Hematopoietic multipotent progenitor cell treated with erythropoietin and hydrocortisone succinate and interleukin-3 and kit ligand, for 4 days (in vitro differentiated cells): ENCODE measurements at regions not wholly inside any gene's neighbourhood (a gene's known extent, or its start where the extent isn't known, plus 50 kb on each side); places are given as distances from the start of the nearest gene placed in this dataset.

Experiments used
- DNase-seq: peaks from one replicate; pipeline ENCODE4 v3.0.0-alpha.2; 2015

DNA sequence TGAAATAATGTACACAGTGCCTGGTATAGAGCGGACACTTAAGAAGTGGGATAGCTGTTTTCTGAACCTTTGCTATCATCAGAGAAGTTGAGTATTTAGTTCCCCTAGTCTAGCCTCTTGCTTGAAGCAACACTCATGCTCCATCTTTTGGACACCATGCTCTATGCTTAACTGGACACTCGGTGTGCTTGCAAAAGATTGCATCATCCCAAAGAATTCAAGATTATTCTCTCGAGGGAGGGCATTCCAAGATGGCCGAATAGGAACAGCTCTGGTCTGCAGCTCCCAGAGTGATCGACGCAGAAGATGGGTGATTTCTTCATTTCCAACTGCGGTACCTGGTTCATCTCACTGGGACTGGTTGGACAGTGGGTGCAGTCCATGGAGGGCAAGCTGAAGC lies 143.9 kb upstream of the FSHR start:
- DNase-seq: no peak

DNA sequence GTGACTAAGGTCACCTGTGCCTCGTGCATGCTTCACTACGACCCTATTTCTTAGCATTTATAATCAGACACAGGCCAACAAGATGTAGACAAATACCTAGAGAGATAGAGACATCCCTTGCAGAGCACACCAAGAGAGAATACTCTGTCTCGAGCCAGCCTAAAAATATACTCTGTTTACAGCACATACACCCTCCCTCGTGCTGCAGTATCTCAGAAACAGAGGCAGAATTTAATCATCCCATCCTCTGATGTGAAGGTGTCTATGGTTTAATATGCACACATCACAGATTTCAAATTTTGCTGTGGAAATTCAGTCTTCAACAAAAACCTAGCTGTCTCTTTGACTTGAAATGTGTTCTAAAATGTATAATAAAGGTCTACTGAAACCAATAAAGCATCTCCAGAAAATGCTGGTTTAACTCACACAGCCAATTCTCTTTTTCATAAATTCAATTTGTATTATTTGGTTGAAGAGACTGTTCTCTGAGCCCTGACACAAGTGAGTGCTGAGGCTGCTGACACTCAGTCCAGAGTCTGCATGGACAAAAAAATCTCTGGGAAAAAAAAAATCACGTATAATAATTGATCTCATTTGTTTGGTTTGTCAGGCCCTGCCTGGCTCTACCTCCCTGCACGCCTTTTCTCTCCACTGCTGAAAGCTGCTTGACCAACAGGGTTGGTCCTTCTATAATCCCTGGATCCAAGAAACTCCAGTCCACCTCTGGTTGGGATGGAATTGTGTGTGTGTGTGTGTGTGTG lies 142.0 kb upstream of the FSHR start:
- DNase-seq: no peak

DNA sequence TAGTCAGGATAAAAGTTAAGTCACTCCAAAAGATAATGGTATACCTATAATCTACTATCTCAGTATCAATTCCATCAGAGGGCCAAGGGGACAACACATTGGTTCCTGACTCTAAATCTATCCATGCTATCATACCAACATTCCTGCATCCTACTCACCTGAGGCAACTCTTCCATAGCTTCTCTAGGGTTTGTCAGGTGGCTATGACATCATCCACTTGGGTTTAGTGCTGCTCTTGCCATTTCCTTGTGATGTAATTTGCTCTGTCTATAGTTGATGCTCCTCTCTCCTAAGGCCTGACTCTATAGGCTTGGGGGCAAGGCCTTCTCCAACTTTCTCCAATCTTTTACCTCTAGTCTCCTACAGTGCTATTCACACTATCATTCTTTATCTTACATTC lies 139.9 kb upstream of the FSHR start:
- DNase-seq: no peak

DNA sequence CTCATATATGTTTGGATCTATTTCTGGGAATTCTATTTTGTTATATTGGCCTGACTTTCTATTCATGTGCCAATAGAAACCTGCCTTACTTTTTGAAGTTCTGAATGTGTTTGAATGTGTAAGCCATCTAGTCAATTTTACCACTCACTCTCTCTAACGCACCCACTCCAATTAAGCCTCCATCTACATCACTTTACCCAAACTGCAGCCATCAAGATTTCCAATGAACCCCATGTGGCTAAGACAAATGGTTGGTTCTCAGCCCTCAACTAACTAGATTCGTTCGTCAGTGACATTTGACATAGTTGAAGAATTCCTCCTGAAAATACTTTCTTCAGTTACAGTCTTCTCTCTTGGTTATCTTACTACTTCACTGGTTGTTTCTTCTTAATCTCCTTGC lies 137.3 kb upstream of the FSHR start:
- DNase-seq: no peak

DNA sequence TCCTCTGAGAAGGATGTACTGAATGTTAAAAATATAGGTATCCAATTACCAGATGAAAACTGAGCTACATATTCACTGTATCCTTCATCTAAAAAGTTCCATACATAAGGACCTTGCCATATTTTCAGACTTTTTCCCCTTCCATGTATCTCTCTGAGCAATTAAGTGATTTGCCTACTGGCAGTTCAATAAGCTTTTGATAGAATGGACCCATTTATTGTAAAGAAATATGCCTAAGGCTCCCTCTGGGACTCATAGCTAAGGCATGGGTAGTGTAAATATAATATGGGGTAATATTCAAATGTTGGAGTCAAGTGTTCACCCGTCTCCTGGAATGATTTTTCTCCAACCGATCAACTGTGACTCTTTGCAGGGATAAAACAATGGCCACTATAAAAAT lies 135.4 kb upstream of the FSHR start:
- no peak for DNase-seq

DNA sequence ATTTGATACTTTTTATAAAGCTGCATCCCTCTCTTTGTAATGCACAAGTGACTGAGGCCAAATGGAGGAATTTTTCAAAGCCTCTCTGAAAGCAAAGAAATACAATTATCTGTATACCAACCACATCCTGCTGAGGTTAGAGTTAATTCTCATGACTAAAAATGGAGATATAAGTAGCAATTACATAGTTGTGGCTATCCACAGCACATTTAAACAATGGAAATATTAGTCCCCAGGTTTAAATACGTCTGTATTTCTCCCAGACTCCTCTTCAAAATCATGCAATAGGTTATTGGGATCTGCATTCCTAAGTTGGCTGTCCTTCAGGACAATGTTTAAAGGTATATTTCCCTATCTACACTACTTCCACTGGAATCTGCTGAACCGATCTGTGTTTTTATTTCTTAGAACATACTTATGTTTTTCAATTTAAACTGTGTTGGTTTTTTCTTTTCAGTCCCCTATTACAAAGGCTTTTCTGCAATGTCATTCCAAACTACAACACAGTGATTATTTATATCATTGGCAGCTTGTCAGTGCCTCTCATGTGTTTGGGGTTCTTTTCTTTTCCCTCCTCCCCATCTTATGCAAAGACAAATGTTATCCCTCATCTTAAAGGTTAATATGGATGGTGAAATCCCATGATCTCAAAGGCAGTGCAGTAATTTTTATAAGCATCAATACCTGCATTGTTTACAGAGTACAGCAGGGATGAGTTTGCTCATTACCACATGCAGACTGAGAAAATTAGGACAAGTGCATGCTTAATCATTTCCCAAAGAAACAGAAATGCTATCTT lies 134.8 kb upstream of the FSHR start:
- no peak for DNase-seq

DNA sequence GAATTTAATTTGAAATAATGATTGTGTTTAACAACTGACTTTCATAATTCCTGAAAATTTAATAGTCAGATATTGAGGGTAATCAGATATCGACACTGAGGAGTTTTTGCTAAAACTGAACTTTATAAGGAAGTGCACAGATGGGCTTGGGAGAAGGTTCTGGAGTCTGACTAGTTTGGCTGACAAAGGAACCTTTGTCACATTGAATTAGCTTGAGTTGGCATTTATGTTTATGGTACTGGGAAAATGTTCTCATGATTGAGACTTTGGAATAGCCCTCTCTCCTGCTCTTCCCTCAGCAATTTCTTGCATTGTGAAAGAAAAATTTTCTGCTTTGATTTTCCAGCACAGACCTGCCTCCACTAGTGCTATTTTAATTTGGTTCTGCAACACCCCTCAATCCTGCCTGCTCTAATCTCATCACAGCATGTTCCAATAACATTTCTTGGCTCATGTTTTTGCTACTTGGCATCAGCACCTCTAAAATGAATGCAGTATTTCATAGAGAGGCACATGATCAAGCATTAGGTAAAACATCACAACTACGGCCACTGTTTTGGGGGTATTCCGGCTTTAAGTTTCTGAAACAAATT lies 133.9 kb upstream of the FSHR start:
- no peak for DNase-seq

DNA sequence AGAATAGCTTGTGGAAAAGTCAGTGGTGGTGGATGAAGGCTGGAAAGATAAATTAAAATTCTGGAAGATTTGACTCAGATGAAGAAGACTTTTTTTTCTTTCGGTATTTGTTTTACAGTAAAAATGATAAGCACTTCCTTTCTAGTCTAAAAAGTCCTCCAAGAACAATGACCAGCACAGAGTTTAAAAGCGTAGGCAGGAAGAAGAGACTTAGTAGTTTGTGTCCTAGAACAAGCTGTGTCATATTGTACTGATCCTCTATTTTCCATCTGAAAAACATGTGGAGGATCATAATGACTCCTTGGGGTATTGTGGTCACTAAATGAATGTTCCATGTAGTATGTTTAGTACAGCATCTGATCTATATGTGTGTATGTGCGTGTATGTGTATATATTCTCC lies 132.4 kb upstream of the FSHR start:
- no peak for DNase-seq

DNA sequence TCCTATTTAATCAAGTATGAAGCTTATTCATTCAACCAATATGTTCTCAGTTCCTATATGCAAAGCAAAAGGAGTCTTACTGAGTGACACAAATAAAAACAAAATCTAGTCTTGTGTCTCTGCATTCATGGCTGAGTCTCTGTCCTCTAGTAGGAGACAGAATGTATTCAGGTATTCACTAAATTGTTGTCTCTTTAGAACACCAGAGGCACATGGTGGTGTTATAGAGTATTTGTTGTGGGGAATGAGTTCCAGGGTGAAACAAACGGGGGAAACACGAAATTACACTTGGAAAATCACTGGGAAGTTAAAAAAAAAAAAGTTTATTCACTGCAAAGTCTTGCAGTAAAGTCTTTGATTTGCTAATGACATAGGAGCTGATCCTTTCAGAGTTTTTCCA lies 131.7 kb upstream of the FSHR start:
- no peak for DNase-seq

DNA sequence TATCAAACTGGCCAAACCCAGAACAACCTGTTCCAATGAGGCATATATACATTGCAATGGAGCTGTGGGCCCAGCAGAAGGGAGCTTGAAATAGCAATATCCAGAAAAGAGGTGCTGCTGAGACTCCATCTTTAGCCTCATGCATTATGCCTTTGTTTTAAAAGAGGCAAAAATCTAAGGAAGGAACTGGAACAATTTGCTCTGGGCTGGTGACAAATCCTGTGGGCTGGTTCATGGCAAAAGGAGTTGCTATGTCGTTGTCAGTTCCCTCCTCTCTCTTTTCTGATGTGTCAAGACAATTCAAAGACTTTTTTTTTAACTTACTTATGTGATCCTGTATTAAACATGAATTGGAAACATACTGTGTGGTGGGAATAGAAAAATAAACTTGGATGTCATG lies 124.2 kb upstream of the FSHR start:
- DNase-seq: no peak

DNA sequence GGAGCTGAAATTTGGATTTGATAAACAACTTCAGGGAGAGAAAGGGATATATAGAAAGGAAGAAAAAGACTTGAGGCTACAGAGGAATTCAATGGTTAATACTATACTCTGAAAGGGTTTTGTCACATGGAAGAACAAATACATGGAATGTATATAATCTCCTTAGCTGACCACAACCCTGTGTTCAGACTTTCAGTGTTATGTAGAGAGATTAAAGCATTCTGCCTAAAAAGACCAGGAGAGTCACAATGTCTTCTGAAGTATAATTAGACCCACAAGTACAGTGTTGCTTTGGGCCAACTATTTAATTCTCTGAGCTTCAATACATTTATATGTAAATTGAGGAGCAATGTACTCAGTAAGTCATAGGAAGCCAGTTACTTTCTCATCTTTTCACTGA lies 123.8 kb upstream of the FSHR start:
- DNase-seq: no peak

DNA sequence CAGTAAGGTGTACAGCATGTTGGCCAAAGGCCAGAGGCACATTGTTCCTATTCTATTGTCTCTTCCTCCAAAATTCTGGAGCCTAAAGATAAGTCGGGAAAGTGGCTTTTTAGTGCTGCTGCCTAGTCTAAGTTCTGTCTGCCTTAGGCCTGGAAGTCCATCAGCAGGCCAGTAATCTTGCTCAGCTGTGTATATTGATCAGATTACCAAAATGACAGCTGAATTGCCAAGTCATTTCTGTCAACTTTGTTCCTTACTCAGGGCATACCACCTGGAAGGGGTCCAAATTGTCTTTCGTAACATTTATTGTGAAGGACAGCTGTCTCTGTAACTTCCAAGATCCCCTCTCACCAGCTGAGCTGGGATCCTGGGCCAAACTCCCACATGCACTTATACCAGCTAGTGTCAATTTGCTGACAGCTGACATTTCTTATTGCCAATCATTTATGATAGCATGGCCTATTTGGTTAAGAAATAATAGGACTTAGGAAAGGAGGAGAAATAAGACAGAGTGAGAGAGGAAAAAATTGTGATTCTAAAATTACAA lies 116.8 kb upstream of the FSHR start:
- no peak for DNase-seq

DNA sequence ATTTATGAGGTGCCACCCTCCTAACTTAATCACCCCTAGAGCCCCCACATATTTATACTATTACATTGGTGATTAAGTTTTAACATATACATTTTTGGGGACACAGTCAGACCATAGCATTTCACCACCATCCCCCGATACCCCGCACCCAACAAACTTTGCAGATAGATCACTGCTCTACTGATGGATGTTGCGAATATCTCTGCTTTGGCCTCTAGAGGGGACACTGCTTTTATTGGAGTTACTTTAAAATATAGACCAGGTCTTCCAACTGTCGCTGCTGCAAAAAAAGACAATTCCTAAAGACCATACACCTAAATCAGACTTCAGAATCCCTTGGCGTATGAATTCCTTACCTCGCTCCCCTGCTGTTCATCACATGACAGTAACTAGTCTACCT lies 115.8 kb upstream of the FSHR start:
- no peak for DNase-seq

DNA sequence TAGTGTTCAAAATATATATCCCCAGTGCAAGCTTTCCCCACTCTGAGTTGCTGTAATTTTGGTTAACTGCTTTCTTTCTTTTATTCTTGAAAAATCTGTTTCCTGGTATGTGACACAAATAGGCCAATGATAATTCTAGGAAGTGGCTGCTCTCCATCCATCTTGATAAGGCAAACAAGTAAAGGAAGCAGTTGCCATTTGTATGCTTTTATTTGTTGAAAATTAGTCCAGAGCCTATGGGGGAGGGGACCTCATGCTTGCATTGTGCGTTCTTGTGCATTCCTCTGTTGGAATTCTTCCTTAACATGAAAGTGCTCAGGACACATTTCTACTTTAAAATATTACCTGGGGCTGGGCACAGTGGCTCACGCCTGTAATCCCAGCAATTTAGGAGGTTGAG lies 111.2 kb upstream of the FSHR start:
- DNase-seq: no peak

DNA sequence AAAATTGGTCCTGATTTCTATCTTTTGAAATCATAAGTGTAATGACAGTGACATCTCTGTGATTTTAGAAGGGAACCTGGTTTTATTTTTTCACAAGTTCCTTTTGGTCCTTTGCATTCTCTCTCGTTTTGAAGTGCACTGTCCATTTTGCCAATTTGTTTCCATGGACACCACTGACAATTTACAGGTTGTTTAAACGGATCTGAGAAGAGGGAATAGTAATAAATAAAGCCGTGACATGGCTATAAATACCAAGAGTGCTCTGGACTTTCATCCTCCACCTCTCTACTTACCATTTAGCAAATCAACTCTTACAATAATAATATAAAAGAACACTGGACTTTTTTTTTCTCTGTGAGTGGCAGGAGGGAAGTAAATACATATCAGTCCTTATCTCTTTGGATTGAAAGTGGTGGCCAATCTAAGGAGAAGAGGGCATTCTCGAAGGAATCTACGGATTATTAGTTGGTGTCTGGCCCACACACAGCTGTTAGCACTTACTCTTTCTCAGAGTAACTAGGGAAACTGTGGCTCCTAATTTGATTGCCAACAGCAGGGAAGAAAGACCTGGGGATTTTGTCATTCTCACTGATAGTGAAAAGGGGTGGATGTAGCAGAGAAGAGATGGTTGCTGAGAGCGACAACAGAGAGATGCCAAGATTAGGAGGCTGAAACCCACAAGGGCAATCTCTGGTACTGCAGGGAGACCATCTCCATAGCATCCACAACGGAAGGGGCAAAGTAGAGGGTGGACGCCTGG lies 108.7 kb upstream of the FSHR start:
- no peak for DNase-seq

DNA sequence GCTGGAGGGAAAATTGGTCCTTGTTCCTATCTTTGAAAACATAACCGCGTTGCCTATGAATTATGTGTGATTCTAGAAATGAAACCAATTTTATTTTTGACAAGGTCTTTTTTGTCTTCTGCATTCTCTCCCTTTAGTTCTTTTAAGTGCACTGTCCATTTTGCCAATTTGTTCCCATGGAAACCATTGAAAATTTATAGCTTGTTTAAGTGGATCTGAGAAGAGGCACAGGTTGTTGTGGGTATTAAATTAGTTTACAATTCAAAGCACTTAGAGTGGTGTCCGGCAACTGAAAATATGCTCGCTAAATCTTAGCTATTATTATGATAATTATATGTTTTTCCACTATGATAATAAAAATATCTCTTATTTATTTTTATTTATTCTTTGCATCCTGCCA lies 107.5 kb upstream of the FSHR start:
- no peak for DNase-seq

DNA sequence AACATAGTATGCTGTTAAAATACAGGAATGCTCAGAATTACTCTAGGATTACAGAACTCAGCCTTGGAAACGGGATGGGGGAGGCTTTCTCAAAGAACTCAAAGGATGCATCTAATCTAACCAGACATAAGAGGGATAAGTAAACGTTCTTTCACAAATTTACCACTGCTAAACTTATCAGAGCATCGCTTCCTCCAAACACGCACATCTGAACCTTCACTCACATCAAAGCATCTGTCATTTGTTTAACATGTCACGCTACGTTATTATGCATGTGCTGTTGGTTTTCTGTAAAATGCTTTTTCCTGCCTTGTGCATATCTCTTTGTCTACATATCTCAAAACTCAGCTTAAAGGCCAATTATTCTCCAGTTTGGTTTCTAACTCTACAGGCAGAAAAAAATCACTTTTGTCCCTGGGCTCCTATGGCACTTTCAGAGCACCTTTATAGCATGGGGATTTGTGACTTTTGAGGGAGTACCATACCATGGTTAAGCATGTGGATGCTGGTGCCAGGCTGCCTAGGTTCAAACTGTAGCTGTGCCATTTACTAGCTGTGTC lies 106.7 kb upstream of the FSHR start:
- no peak for DNase-seq

DNA sequence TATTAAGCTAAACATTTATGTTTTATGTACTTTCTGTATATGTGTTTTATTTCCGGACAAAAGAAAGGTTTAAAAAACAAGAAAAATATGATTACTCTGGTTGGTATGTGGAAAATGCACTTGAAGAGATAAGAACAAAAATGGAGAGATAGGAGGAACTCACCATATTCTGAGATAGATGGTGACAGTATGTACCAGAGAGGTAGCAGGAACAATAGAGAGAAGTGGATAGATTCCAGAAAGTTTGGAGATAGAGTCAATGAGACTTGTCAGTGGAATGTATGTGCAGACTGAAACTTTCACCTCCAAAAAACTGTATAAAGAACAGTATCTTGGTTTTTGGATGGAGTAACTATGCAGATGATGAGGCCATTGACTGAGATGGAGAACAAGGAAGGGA lies 105.6 kb upstream of the FSHR start:
- no peak for DNase-seq

DNA sequence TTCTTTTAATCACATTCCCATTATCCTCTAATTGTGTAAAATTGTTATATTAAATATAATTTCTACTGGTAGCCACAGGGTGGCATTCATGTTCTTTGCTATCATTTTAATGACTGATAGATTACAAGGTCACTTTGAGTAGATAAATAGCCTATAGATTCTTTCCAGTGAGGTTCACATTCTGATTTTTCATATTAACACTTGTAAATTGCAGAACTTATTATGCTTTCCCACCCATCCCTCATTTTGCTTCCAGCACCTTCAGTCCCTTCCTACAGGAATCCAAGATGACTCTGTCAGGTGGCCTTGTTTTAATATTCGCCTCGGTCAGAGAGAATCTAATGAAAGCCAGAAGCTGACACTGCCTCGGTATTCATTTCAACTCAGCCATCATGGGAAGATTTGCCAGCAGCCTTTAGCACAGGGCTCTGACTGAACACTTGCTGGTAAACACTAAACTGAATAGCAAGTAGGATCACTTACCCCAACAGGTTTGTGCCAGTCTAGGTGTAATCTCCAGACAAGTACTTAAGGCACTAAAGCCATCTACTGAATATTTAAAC lies 101.2 kb upstream of the FSHR start:
- peak; percentile 8 for DNase-seq

DNA sequence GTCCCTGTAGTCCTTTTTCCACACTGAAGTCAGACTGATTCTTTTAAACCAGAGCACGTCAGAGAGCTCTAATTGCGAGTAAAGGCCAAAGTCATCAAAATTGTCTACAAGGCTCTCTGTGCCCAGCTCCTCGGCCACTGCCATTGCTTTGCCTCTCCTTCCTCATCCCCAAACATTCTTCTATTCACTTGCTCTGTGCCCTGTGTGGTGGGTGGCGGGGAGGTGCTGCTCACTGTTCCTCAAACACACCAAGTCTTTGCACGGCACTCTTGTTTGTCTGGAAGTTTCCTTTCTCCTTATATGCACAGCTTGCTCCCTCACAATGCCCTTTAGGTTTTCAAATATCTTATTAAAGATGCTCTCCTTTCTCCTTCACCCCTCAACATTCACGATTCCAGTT lies 100.1 kb upstream of the FSHR start:
- DNase-seq: no peak

DNA sequence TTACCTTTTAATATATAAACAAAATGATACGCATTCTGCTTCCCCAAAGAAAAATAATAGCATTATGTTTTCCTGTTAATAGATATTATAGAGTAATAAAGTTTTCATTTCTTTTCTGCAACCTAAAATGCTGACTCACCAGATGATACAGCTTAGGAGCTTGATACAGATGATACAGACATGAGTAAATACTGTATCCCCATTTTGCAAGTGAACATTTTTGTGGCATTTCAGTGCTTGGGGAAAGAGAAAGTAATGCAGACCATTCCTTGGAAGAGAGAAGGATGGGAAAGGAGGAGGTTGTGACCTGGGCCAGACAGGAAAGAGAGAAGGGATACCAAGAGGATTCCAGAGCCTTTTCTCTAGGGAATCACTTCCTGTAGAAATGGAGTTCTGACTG lies 97.5 kb upstream of the FSHR start:
- DNase-seq: no peak

DNA sequence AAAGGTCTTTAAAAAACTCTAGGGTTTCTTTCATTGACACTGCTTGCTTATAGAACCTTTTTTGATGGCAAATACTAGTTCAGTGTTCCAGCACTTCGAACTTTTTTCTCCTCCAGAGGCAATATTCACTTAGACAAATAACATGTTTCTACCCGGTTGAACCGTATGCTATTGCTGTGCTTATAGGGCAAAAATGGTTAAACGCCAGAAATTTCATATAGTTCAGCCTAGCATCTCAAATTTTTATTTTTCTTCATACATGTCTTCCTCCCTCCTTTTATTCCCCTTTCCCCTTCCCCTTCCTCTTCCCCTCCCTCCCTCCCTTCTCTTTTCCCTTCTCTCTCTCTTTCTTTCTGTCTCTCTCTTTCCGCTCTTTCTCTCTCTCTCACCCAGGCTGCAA lies 96.9 kb upstream of the FSHR start:
- DNase-seq: no peak

DNA sequence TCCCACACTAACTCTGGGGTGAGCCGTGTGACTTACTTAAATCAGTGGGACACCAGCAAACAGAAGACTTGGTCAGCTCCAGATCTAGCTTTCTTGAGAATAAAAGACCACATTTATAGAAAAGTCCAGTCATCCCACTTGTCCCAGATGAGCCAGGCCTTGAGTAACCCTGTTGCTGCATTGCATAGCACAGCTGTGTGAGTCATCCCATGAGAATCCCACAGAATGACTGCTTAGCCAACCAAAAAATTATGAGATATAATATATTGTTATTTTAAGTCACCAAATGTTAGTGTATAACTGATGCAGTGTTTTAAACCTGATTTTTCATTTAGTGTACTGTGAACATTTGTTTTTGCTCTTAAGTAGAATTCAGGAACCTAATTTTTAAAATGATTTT lies 94.2 kb upstream of the FSHR start:
- DNase-seq: no peak
